Liver (tissue), 8 donors: ENCODE measurements at regions not wholly inside any gene's neighbourhood (a gene's known extent, or its start where the extent isn't known, plus 50 kb on each side); places are given as distances from the start of the nearest gene placed in this dataset.

ENCODE experiments used
- DNase-seq: peaks from one replicate; pipeline ENCODE4 v3.0.0-alpha.2; 2017; ENCODE audit warnings: low spot score
- H3K27ac ChIP-seq, 2 donors: one replicate each; pipeline ENCODE4 v1.7.0; 2013; ENCODE audit warnings: inconsistent platforms in 2 of 2, low read length in 2 of 2, control low read depth in 1 of 2, low read depth in 1 of 2, mild to moderate bottlenecking in 1 of 2
- H3K27me3 ChIP-seq, 4 donors: one replicate each; pipeline versions ENCODE4 v1.6.1 to v1.7.0; 2013; ENCODE audit warnings: low read length in 3 of 4, inconsistent platforms in 1 of 4, mild to moderate bottlenecking in 1 of 4, moderate library complexity in 1 of 4; ENCODE audit not compliant: control insufficient read depth in 4 of 4, insufficient read depth in 4 of 4
- H3K36me3 ChIP-seq, 4 donors: one replicate each; pipeline versions ENCODE4 v1.6.1 to v1.7.0; 2013; ENCODE audit warnings: low read length in 3 of 4, mild to moderate bottlenecking in 3 of 4, low read depth in 1 of 4, moderate library complexity in 1 of 4; ENCODE audit not compliant: control insufficient read depth in 4 of 4, insufficient read depth in 3 of 4
- H3K4me1 ChIP-seq, 4 donors: one replicate each; pipeline versions ENCODE4 v1.6.1 to v1.7.0; 2013; ENCODE audit warnings: low read length in 3 of 4, mild to moderate bottlenecking in 3 of 4, moderate library complexity in 1 of 4; ENCODE audit not compliant: control insufficient read depth in 4 of 4, insufficient read depth in 4 of 4
- H3K4me3 ChIP-seq, 3 donors: one replicate each; pipeline versions ENCODE4 v1.6.1 to v1.7.0; 2013; ENCODE audit warnings: low read length in 3 of 3, control low read depth in 1 of 3, low read depth in 1 of 3, mild to moderate bottlenecking in 1 of 3
- H3K9ac ChIP-seq, 2 donors: one replicate each; pipeline ENCODE4 v1.7.0; 2013; ENCODE audit warnings: low read length in 2 of 2, mild to moderate bottlenecking in 2 of 2, moderate library complexity in 2 of 2, control low read depth in 1 of 2, low read depth in 1 of 2
- H3K9me3 ChIP-seq, 4 donors: one replicate each; pipeline versions ENCODE4 v1.6.1 to v1.7.0; 2013; ENCODE audit warnings: low read length in 3 of 4; ENCODE audit not compliant: control insufficient read depth in 4 of 4
- EGR1 ChIP-seq, 2 donors: IDR thresholded peaks; 2 replicates each; pipeline ENCODE4 v1.6.1; 2016 to 2018; ENCODE audit warnings: antibody characterized with exemption in 2 of 2, low read depth in 2 of 2
- FOXA1 ChIP-seq: IDR thresholded peaks from 2 replicates; pipeline ENCODE4 v1.6.1; 2016; ENCODE audit warnings: antibody characterized with exemption
- FOXA2 ChIP-seq: IDR thresholded peaks from 2 replicates; pipeline ENCODE4 v1.6.1; 2016; ENCODE audit warnings: antibody characterized with exemption
- GABPA ChIP-seq, 2 donors: IDR thresholded peaks in 1 of 2; conservative IDR thresholded peaks in 1 of 2; 2 replicates each; pipeline ENCODE4 v1.6.1; 2016; ENCODE audit warnings: antibody characterized with exemption in 2 of 2, mild to moderate bottlenecking in 1 of 2, moderate library complexity in 1 of 2
- HNF4A ChIP-seq, 2 donors: conservative IDR thresholded peaks; 2 replicates each; pipeline ENCODE4 v1.6.1; 2016; ENCODE audit warnings: antibody characterized with exemption in 2 of 2, mild to moderate bottlenecking in 2 of 2
- HNF4G ChIP-seq: IDR thresholded peaks from 2 replicates; pipeline ENCODE4 v1.6.1; 2016; ENCODE audit warnings: antibody characterized with exemption
- JUND ChIP-seq, 2 donors: IDR thresholded peaks; 2 replicates each; pipeline ENCODE4 v1.6.1; 2016; ENCODE audit warnings: antibody characterized with exemption in 2 of 2
- NR2F2 ChIP-seq: IDR thresholded peaks from 2 replicates; pipeline ENCODE4 v1.6.1; 2016; ENCODE audit warnings: antibody characterized with exemption
- RAD21 ChIP-seq, 2 donors: IDR thresholded peaks; 2 replicates each; pipeline ENCODE4 v1.6.1; 2016; ENCODE audit warnings: antibody characterized with exemption in 2 of 2, mild to moderate bottlenecking in 2 of 2
- RXRA ChIP-seq, 2 donors: IDR thresholded peaks; 2 replicates each; pipeline ENCODE4 v1.6.1; 2017 to 2018; ENCODE audit warnings: antibody characterized with exemption in 2 of 2, mild to moderate bottlenecking in 1 of 2
- SP1 ChIP-seq: IDR thresholded peaks from 2 replicates; pipeline ENCODE4 v1.6.1; 2018; ENCODE audit warnings: antibody characterized with exemption, mild to moderate bottlenecking
- TAF1 ChIP-seq: conservative IDR thresholded peaks from 2 replicates; pipeline ENCODE4 v1.6.1; 2016; ENCODE audit warnings: antibody characterized with exemption, mild to moderate bottlenecking
- YY1 ChIP-seq: IDR thresholded peaks from 2 replicates; pipeline ENCODE4 v1.6.1; 2016; ENCODE audit warnings: antibody characterized with exemption, mild to moderate bottlenecking
- WGBS: extraction: QIAGEN DNeasy Blood & Tissue Kit; methylation state at CpG from one replicate; pipeline ENCODE4 v1.1.7; 2013; 5-methylcytosine and 5-hydroxymethylcytosine counted together
- TF ChIP-seq, protein P1 (sequence below): IDR thresholded peaks from 2 replicates; pipeline ENCODE4 v1.6.1; 2016; ENCODE audit warnings: antibody characterized with exemption
- TF ChIP-seq, protein P2 (sequence below): IDR thresholded peaks from 2 replicates; pipeline ENCODE4 v1.6.1; 2016; ENCODE audit warnings: antibody characterized with exemption
- TF ChIP-seq, protein P3 (sequence below): fragments of 150-350 bp; IDR thresholded peaks from 2 replicates; pipeline ENCODE4 v1.5.1; 2017; ENCODE audit warnings: improper control_type of control experiment, low read depth, low read length; ENCODE audit not compliant: missing input control
- TF ChIP-seq, protein P4 (sequence below): IDR thresholded peaks from 2 replicates; pipeline ENCODE4 v1.6.1; 2016; ENCODE audit warnings: antibody characterized with exemption
- donor health status: healthy.
- donor health status: healthy.
- donor health status: healthy.
- donor health status: healthy.
- donor health status: healthy.

DNA sequence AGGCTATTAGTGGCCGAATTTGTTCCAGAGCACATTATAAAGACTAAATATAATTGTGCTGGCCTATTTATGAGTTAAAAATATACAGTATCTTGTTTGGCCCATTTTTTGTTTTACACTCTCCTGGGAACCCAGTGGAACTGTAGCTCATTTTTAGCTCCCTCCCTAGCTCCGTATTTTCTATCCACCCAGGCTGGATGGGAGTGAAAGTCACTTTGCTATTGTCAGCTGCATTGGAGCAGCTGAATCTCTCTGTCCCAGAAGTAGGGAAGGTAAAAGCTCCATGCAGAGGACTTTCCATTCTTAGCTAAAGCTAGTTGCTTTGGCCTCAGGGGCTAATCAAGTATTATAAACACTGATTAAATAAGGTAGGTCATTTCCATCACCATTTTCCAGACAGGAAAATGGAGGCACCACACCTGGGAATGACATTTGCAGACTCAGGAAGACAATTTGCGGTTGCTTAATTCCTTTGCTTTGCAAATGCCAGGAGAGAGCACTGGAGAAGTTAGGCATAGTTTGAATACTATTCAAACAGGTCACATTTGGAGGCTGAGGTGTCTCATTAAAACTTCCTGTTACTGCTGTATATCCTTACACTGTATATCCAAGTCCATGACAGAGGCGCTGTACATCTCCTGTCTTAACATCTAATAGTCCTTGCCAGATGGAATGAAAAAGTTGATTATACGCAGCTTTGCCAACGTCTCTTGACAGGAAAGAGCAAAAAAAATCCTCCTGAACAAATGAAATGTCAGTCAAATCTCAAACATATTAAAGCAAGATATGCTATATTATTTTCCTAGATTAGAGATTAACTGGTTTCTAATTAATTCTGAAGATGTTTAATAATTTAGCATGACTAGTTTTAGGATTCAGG, 338.1 kb upstream of the KIRREL3 start:
- TF ChIP-seq RAD21 (IDR thresholded peaks at IDR 0.05) = no peak
- no peak for TF ChIP-seq GABPA (IDR thresholded peaks at IDR 0.05 in 1 of 2, conservative IDR thresholded peaks at IDR 0.05 in 1 of 2)
- TF ChIP-seq FOXA1 = no peak
- TF ChIP-seq EGR1 (IDR thresholded peaks at IDR 0.05; ENCODE audit: low read depth in 2 of 2) = no peak
- TF ChIP-seq, protein P1, sequence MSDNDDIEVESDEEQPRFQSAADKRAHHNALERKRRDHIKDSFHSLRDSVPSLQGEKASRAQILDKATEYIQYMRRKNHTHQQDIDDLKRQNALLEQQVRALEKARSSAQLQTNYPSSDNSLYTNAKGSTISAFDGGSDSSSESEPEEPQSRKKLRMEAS = no peak
- TF ChIP-seq JUND (IDR thresholded peaks at IDR 0.05) = no peak
- TF ChIP-seq YY1 = no peak
- TF ChIP-seq TAF1 = no peak
- no peak for DNase-seq
- H3K27me3 ChIP-seq = no peaks in the 10 kb centered on the region
- no peak overlapping the region for H3K4me3 ChIP-seq
- WGBS = 76% methylated on average over 6 of the region's 6 CpGs
- H3K9me3 ChIP-seq = no peaks in the 10 kb centered on the region
- no peak overlapping the region for H3K27ac ChIP-seq
- H3K36me3 ChIP-seq = no peaks in the 10 kb centered on the region
- no peak overlapping the region for H3K9ac ChIP-seq
- no peaks in the 10 kb centered on the region for H3K4me1 ChIP-seq

DNA sequence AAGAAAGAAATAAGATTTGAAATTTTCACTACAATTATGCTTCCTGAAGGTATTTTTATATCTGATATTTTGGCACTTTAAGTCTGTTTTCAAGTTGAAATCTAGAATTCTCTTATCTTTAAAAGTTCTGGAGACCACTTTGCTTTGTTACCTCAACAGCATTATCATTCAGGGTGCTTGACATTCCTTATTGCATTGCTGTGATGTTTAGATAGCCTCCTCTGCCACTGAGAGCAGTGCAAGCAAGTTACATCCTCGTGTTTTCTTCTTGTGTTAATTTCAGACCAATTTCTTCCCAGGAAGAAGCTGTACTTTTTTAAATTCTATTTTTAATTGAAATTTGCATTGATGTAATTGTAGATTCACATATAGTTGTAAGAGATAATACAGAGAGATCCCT, 333.9 kb upstream of the KIRREL3 start:
- Histone ChIP-seq H3K36me3 (no peaks in the 10 kb centered on the region), H3K4me3 (no peak overlapping the region), H3K27ac (no peak overlapping the region), H3K9me3 (peaks cover 0 to 4% (median 0%) of the 10 kb centered on the region in 4 donors), H3K4me1 (no peaks in the 10 kb centered on the region), H3K9ac (no peak overlapping the region), H3K27me3 (no peaks in the 10 kb centered on the region)
- DNase-seq = no peak
- WGBS = 66% methylated on average over 1 of the region's 1 CpG
- TF ChIP-seq HNF4A (conservative IDR thresholded peaks at IDR 0.05) (no peak), FOXA1 (no peak), NR2F2 (no peak), RXRA (IDR thresholded peaks at IDR 0.05) (no peak), TAF1 (no peak), EGR1 (IDR thresholded peaks at IDR 0.05; ENCODE audit: low read depth in 2 of 2) (no peak), FOXA2 (no peak), JUND (IDR thresholded peaks at IDR 0.05) (no peak), YY1 (no peak), GABPA (IDR thresholded peaks at IDR 0.05 in 1 of 2, conservative IDR thresholded peaks at IDR 0.05 in 1 of 2) (no peak), RAD21 (IDR thresholded peaks at IDR 0.05) (no peak), SP1 (no peak), HNF4G (no peak)
- TF ChIP-seq, protein P2, sequence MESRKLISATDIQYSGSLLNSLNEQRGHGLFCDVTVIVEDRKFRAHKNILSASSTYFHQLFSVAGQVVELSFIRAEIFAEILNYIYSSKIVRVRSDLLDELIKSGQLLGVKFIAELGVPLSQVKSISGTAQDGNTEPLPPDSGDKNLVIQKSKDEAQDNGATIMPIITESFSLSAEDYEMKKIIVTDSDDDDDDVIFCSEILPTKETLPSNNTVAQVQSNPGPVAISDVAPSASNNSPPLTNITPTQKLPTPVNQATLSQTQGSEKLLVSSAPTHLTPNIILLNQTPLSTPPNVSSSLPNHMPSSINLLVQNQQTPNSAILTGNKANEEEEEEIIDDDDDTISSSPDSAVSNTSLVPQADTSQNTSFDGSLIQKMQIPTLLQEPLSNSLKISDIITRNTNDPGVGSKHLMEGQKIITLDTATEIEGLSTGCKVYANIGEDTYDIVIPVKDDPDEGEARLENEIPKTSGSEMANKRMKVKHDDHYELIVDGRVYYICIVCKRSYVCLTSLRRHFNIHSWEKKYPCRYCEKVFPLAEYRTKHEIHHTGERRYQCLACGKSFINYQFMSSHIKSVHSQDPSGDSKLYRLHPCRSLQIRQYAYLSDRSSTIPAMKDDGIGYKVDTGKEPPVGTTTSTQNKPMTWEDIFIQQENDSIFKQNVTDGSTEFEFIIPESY = no peak
- TF ChIP-seq, protein P3, sequence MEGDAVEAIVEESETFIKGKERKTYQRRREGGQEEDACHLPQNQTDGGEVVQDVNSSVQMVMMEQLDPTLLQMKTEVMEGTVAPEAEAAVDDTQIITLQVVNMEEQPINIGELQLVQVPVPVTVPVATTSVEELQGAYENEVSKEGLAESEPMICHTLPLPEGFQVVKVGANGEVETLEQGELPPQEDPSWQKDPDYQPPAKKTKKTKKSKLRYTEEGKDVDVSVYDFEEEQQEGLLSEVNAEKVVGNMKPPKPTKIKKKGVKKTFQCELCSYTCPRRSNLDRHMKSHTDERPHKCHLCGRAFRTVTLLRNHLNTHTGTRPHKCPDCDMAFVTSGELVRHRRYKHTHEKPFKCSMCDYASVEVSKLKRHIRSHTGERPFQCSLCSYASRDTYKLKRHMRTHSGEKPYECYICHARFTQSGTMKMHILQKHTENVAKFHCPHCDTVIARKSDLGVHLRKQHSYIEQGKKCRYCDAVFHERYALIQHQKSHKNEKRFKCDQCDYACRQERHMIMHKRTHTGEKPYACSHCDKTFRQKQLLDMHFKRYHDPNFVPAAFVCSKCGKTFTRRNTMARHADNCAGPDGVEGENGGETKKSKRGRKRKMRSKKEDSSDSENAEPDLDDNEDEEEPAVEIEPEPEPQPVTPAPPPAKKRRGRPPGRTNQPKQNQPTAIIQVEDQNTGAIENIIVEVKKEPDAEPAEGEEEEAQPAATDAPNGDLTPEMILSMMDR = no peak
- TF ChIP-seq, protein P1 = no peak
- TF ChIP-seq, protein P4, sequence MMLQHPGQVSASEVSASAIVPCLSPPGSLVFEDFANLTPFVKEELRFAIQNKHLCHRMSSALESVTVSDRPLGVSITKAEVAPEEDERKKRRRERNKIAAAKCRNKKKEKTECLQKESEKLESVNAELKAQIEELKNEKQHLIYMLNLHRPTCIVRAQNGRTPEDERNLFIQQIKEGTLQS = no peak
